BLaER1 treated with 17β-estradiol and CSF1 and Interleukin-3, amounts not matched to agents 10 nM and 100 nM (cell line): ENCODE measurements at regions not wholly inside any gene's neighbourhood (a gene's known extent, or its start where the extent isn't known, plus 50 kb on each side); places are given as distances from the start of the nearest gene placed in this dataset.

Experiments
- H3K27ac ChIP-seq, 11 experiments: shearing (Covaris generic); formaldehyde crosslinking; 2 replicates each; pipeline ENCODE4 v1.8.1; 2022
- H3K27me3 ChIP-seq, 11 experiments: shearing (Covaris generic); formaldehyde crosslinking; 2 replicates each; pipeline ENCODE4 v1.8.1; 2022
- H3K36me3 ChIP-seq, 11 experiments: shearing (Covaris generic); formaldehyde crosslinking; 2 replicates each; pipeline ENCODE4 v1.8.1; 2022
- H3K4me1 ChIP-seq, 10 experiments: shearing (Covaris generic); formaldehyde crosslinking; 2 replicates each; pipeline ENCODE4 v1.8.1; 2022
- H3K4me2 ChIP-seq, 11 experiments: shearing (Covaris generic); formaldehyde crosslinking; 2 replicates each; pipeline ENCODE4 v1.8.1; 2022
- H3K4me3 ChIP-seq, 10 experiments: shearing (Covaris generic); formaldehyde crosslinking; 2 replicates each; pipeline ENCODE4 v1.8.1; 2022
- H3K9ac ChIP-seq, 11 experiments: shearing (Covaris generic); formaldehyde crosslinking; 2 replicates each; pipeline ENCODE4 v1.8.1; 2022
- H3K9me3 ChIP-seq, 11 experiments: shearing (Covaris generic); formaldehyde crosslinking; replicated peaks in 1 of 11; 2 replicates each; pipeline ENCODE4 v1.8.1; 2022
- H4K20me1 ChIP-seq, 11 experiments: shearing (Covaris generic); formaldehyde crosslinking; 2 replicates each; pipeline ENCODE4 v1.8.1; 2022
- Cebpa-rat ChIP-seq, 11 experiments: shearing (Covaris generic); IDR thresholded peaks; 2 replicates each; pipeline ENCODE4 v1.8.1; 2022

- Histone ChIP-seq H3K27ac (peak overlapping the region in 5 of 11 experiments; percentile 26 to 75 (median 62); a peak in 9 of 22 replicates), H3K4me1 (peaks cover 0 to 45% (median 30%) of the 10 kb centered on the region in 10 experiments; a peak in 16 of 20 replicates), H3K9ac (peak overlapping the region in 3 of 11 experiments; percentile 49 to 52 (median 51); a peak in 5 of 22 replicates), H4K20me1 (no peaks in the 10 kb centered on the region), H3K4me3 (no peak overlapping the region; a peak in 1 of 20 replicates), H3K9me3 (0 out of 22 replicates have a peak, but pooled peaks cover 0 to 3% (median 0%) of the 10 kb centered on the region in 11 experiments), H3K4me2 (peak overlapping the region in 10 of 11 experiments; percentile 8 to 73 (median 64); a peak in 17 of 22 replicates), H3K27me3 (no peaks in the 10 kb centered on the region), H3K36me3 (no peaks in the 10 kb centered on the region)
- TF ChIP-seq Cebpa-rat (IDR thresholded peaks at IDR 0.05), result peak in 5 of 11 experiments; percentile 29 to 53 (median 39); a peak in 9 of 22 replicates
Observed at GRCh38 chr2:18445433-18446320, 114.8 kb downstream of the RDH14 start.

GRCh38 chr2:18444806-18445205 is 115.6 kb downstream of the RDH14 start:
- no peaks in the 10 kb centered on the region for H4K20me1 ChIP-seq
- no peak for TF ChIP-seq Cebpa-rat (IDR thresholded peaks at IDR 0.05)
- H3K9ac ChIP-seq, result peak overlapping the region in 3 of 11 experiments; percentile 3 to 51 (median 16); a peak in 3 of 22 replicates
- peak overlapping the region in 8 of 11 experiments; percentile 27 to 73 (median 66); a peak in 15 of 22 replicates for H3K4me2 ChIP-seq
- no peaks in the 10 kb centered on the region for H3K36me3 ChIP-seq
- peaks cover 0 to 45% (median 30%) of the 10 kb centered on the region in 10 experiments; a peak in 16 of 20 replicates for H3K4me1 ChIP-seq
- H3K27ac ChIP-seq, result peak overlapping the region in 4 of 11 experiments; percentile 62 to 75 (median 66); a peak in 8 of 22 replicates
- H3K9me3 ChIP-seq, result peaks cover 0 to 6% (median 0%) of the 10 kb centered on the region in 11 experiments; a peak in 1 of 22 replicates
- no peaks in the 10 kb centered on the region for H3K27me3 ChIP-seq
- no peak overlapping the region for H3K4me3 ChIP-seq

GRCh38 chr2:18441583-18441982 is 118.9 kb downstream of the RDH14 start:
- Histone ChIP-seq H3K9me3 (peaks cover 0 to 17% (median 8%) of the 10 kb centered on the region in 11 experiments; a peak in 11 of 22 replicates), H3K4me3 (no peak overlapping the region), H3K9ac (no peak overlapping the region), H3K27me3 (no peaks in the 10 kb centered on the region), H3K4me1 (peaks cover 0 to 31% (median 28%) of the 10 kb centered on the region in 10 experiments; a peak in 15 of 20 replicates), H3K4me2 (no peak overlapping the region), H3K36me3 (no peaks in the 10 kb centered on the region), H4K20me1 (no peaks in the 10 kb centered on the region), H3K27ac (no peak overlapping the region; a peak in 1 of 22 replicates)
- TF ChIP-seq Cebpa-rat (IDR thresholded peaks at IDR 0.05), result no peak

GRCh38 chr2:18440777-18441176 is 119.7 kb downstream of the RDH14 start:
- no peak overlapping the region for H3K9ac ChIP-seq
- TF ChIP-seq Cebpa-rat (IDR thresholded peaks at IDR 0.05), result no peak
- peaks cover 0 to 28% (median 20%) of the 10 kb centered on the region in 10 experiments; a peak in 15 of 20 replicates for H3K4me1 ChIP-seq
- no peaks in the 10 kb centered on the region for H4K20me1 ChIP-seq
- H3K36me3 ChIP-seq, result no peaks in the 10 kb centered on the region
- H3K4me2 ChIP-seq, result no peak overlapping the region
- no peak overlapping the region for H3K27ac ChIP-seq
- H3K27me3 ChIP-seq, result no peaks in the 10 kb centered on the region
- H3K4me3 ChIP-seq, result no peak overlapping the region
- peaks cover 0 to 17% (median 8%) of the 10 kb centered on the region in 11 experiments; a peak in 11 of 22 replicates for H3K9me3 ChIP-seq

GRCh38 chr2:18440141-18440661 is 120.3 kb downstream of the RDH14 start:
- Histone ChIP-seq H3K36me3 (no peaks in the 10 kb centered on the region), H3K4me3 (no peak overlapping the region), H3K4me2 (no peak overlapping the region), H3K9me3 (peaks cover 0 to 17% (median 8%) of the 10 kb centered on the region in 11 experiments; a peak in 11 of 22 replicates), H3K27me3 (no peaks in the 10 kb centered on the region), H4K20me1 (no peaks in the 10 kb centered on the region), H3K27ac (no peak overlapping the region), H3K9ac (no peak overlapping the region), H3K4me1 (peaks cover 0 to 22% (median 14%) of the 10 kb centered on the region in 10 experiments; a peak in 15 of 20 replicates)
- no peak for TF ChIP-seq Cebpa-rat (IDR thresholded peaks at IDR 0.05)

- Histone ChIP-seq H3K9me3 (peaks cover 0 to 17% (median 8%) of the 10 kb centered on the region in 11 experiments; a peak in 11 of 22 replicates), H3K27ac (no peak overlapping the region), H3K4me3 (no peak overlapping the region), H3K4me1 (peaks cover 0 to 17% (median 9%) of the 10 kb centered on the region in 10 experiments; a peak in 12 of 20 replicates), H3K9ac (no peak overlapping the region), H4K20me1 (no peaks in the 10 kb centered on the region), H3K36me3 (no peaks in the 10 kb centered on the region), H3K27me3 (no peaks in the 10 kb centered on the region), H3K4me2 (no peak overlapping the region)
- no peak for TF ChIP-seq Cebpa-rat (IDR thresholded peaks at IDR 0.05)
Observed at GRCh38 chr2:18439716-18440115, 120.7 kb downstream of the RDH14 start.

- TF ChIP-seq Cebpa-rat (IDR thresholded peaks at IDR 0.05), result no peak
- H3K4me1 ChIP-seq, result peaks cover 0 to 7% (median 0%) of the 10 kb centered on the region in 10 experiments; a peak in 2 of 20 replicates
- H3K4me3 ChIP-seq, result no peak overlapping the region
- H3K4me2 ChIP-seq, result no peak overlapping the region
- H3K27me3 ChIP-seq, result no peaks in the 10 kb centered on the region
- no peaks in the 10 kb centered on the region for H4K20me1 ChIP-seq
- no peaks in the 10 kb centered on the region for H3K36me3 ChIP-seq
- H3K27ac ChIP-seq, result no peak overlapping the region
- H3K9ac ChIP-seq, result no peak overlapping the region
- H3K9me3 ChIP-seq, result peaks cover 0 to 17% (median 8%) of the 10 kb centered on the region in 11 experiments; a peak in 11 of 22 replicates
Observed at GRCh38 chr2:18437909-18438308, 122.5 kb downstream of the RDH14 start.

- no peak for TF ChIP-seq Cebpa-rat (IDR thresholded peaks at IDR 0.05)
- H3K4me1 ChIP-seq, result peaks cover 0 to 7% (median 0%) of the 10 kb centered on the region in 10 experiments; a peak in 2 of 20 replicates
- H3K9me3 ChIP-seq, result peaks cover 0 to 17% (median 8%) of the 10 kb centered on the region in 11 experiments; a peak in 11 of 22 replicates
- H3K36me3 ChIP-seq, result no peaks in the 10 kb centered on the region
- no peaks in the 10 kb centered on the region for H3K27me3 ChIP-seq
- H4K20me1 ChIP-seq, result no peaks in the 10 kb centered on the region
- H3K4me3 ChIP-seq, result no peak overlapping the region
- no peak overlapping the region for H3K27ac ChIP-seq
- H3K9ac ChIP-seq, result no peak overlapping the region
- H3K4me2 ChIP-seq, result peak overlapping the region in 2 of 11 experiments; percentile 11 to 20; a peak in 2 of 22 replicates
Observed at GRCh38 chr2:18436503-18437005, 123.9 kb downstream of the RDH14 start.
